ENCODE measurements at regions not wholly inside any gene's neighbourhood (a gene's known extent, or its start where the extent isn't known, plus 50 kb on each side); places are given as distances from the start of the nearest gene placed in this dataset.

DNA sequence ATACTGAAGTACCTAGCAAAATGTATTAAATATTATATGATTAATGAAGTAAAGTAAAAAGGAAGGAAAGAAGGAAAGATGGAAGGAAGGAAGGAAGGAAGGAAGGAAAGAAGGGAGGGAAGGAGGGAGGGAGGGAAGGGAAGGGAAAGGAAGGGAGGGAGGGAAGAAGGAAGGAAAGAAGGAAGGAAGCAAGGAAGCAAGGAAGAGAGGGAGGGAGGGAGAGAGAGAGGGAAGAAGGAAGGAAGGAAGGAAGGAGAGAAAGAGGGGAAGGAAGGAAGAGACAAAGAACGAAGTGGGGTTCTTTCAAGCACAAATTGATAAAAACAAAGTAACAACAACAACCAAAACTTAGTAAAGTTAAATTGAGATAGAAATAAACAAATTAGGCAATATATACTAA lies 622.3 kb upstream of the ADGRB3 start:
- DNase-seq (ENCODE audit: extremely low spot score): no peak
- CTCF ChIA-PET: no interaction called here
- POLR2A ChIA-PET: no interaction called here
- TF ChIP-seq FOXK2 (IDR thresholded peaks at IDR 0.05): no peak
- TF ChIP-seq LEF1 (IDR thresholded peaks at IDR 0.05; ENCODE audit: borderline replicate concordance): no peak
- TF ChIP-seq NFRKB (IDR thresholded peaks at IDR 0.05): no peak
- no peak for TF ChIP-seq BHLHE40 (IDR thresholded peaks at IDR 0.05; ENCODE audit: borderline replicate concordance)
- TF ChIP-seq TARDBP (IDR thresholded peaks at IDR 0.05): no peak
- no peak for TF ChIP-seq SP1 (IDR thresholded peaks at IDR 0.05)
- TF ChIP-seq FOXA1 (IDR thresholded peaks at IDR 0.05): no peak
- no peak for TF ChIP-seq L3MBTL2 (conservative IDR thresholded peaks at IDR 0.05)
- no peak for TF ChIP-seq HDGF (IDR thresholded peaks at IDR 0.05; ENCODE audit: borderline replicate concordance)
- no peak for TF ChIP-seq SUZ12 (IDR thresholded peaks at IDR 0.05)
- no peak for TF ChIP-seq ARNT (IDR thresholded peaks at IDR 0.05)
- TF ChIP-seq FOXM1 (IDR thresholded peaks at IDR 0.05; ENCODE audit: borderline replicate concordance): no peak
- no peak for TF ChIP-seq ZNF384 (IDR thresholded peaks at IDR 0.05)

DNA sequence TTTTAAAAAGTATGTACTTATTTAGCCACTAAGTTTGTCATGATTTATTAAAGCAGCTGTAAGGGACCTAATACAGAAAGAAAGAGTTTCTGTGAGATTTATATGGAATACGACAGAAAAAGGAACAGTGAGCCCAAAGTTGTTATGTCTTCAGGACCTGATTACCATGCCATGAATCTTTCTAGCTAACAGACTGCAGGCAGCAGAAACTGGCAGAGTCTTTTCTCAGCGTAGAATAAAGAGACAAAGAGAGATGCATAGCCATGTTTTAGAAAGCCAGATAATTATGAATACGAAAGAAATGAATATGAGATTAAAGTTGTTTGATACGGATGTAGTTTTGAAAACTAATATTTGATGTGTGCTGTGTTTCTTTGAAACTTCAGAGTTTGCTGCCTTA lies 624.1 kb upstream of the ADGRB3 start:
- TF ChIP-seq SP1 (IDR thresholded peaks at IDR 0.05): no peak
- TF ChIP-seq CTBP1 (IDR thresholded peaks at IDR 0.05; ENCODE audit: borderline replicate concordance): no peak
- TF ChIP-seq FOXM1 (IDR thresholded peaks at IDR 0.05; ENCODE audit: borderline replicate concordance): no peak
- no peak for TF ChIP-seq ARNT (IDR thresholded peaks at IDR 0.05)
- TF ChIP-seq, protein P1, sequence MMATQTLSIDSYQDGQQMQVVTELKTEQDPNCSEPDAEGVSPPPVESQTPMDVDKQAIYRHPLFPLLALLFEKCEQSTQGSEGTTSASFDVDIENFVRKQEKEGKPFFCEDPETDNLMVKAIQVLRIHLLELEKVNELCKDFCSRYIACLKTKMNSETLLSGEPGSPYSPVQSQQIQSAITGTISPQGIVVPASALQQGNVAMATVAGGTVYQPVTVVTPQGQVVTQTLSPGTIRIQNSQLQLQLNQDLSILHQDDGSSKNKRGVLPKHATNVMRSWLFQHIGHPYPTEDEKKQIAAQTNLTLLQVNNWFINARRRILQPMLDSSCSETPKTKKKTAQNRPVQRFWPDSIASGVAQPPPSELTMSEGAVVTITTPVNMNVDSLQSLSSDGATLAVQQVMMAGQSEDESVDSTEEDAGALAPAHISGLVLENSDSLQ (IDR thresholded peaks at IDR 0.05): no peak
- no peak for TF ChIP-seq FOXA1 (IDR thresholded peaks at IDR 0.05)
- TF ChIP-seq ZNF384 (IDR thresholded peaks at IDR 0.05): no peak
- no peak for TF ChIP-seq ELF4 (IDR thresholded peaks at IDR 0.05)
- no peak for TF ChIP-seq TARDBP (IDR thresholded peaks at IDR 0.05)
- no peak for TF ChIP-seq SUZ12 (IDR thresholded peaks at IDR 0.05)
- no peak for TF ChIP-seq LEF1 (IDR thresholded peaks at IDR 0.05; ENCODE audit: borderline replicate concordance)
- TF ChIP-seq FOXK2 (IDR thresholded peaks at IDR 0.05): no peak
- TF ChIP-seq L3MBTL2 (conservative IDR thresholded peaks at IDR 0.05): no peak
- POLR2A ChIA-PET: no interaction called here
- DNase-seq (ENCODE audit: extremely low spot score): no peak
- CTCF ChIA-PET: no interaction called here

DNA sequence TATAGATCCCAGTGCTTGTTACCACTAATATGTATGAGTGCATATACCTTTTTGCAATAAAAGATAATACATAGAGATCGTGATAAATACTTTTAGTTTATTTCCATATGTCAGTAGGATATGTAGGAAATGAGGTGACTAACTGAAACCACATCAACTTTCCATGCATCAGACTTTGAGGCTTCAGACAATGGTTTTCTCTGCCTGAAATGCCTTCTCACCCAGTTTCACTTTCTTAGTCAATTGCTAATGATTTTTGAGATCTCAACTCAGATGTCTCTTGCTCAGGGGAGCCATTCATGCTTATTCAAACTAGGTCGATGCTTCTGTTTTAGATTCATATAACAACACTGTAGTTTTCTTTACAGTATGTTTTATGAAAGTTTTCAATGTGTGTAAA lies 626.6 kb upstream of the ADGRB3 start:
- ChIA-PET POLR2A (no interaction called here), CTCF (no interaction called here)
- no peak for TF ChIP-seq ARNT (IDR thresholded peaks at IDR 0.05)
- TF ChIP-seq FOXM1 (IDR thresholded peaks at IDR 0.05; ENCODE audit: borderline replicate concordance): no peak
- no peak for TF ChIP-seq HDGF (IDR thresholded peaks at IDR 0.05; ENCODE audit: borderline replicate concordance)
- no peak for TF ChIP-seq L3MBTL2 (conservative IDR thresholded peaks at IDR 0.05)
- TF ChIP-seq LEF1 (IDR thresholded peaks at IDR 0.05; ENCODE audit: borderline replicate concordance): no peak
- TF ChIP-seq ELF4 (IDR thresholded peaks at IDR 0.05): no peak
- TF ChIP-seq, protein P1 (IDR thresholded peaks at IDR 0.05): no peak
- no peak for TF ChIP-seq SUZ12 (IDR thresholded peaks at IDR 0.05)
- TF ChIP-seq FOXK2 (IDR thresholded peaks at IDR 0.05): no peak
- DNase-seq (ENCODE audit: extremely low spot score): no peak

DNA sequence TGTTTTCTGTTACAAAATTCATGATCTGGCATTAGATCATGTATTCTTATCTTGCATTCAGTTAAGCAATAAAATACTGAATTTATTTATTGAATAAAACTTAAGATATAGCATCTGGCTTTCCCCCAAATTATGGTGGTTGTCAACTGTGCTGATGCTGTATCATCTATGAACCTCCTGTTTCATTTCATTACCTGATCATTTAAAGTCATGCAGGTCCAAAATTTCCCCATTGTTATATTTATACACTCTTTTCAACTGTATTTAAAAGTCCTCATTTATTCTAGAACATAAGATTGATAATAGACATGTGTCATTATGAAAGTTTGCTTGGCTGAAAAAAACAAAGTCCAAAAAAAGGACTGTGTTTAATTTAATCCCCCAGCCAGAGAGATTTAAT lies 627.4 kb upstream of the ADGRB3 start:
- POLR2A ChIA-PET: no interaction called here
- TF ChIP-seq FOXA1 (IDR thresholded peaks at IDR 0.05): no peak
- no peak for TF ChIP-seq L3MBTL2 (conservative IDR thresholded peaks at IDR 0.05)
- no peak for TF ChIP-seq ARNT (IDR thresholded peaks at IDR 0.05)
- TF ChIP-seq, protein P1 (IDR thresholded peaks at IDR 0.05): no peak
- TF ChIP-seq NFRKB (IDR thresholded peaks at IDR 0.05): no peak
- no peak for TF ChIP-seq BHLHE40 (IDR thresholded peaks at IDR 0.05; ENCODE audit: borderline replicate concordance)
- TF ChIP-seq HDGF (IDR thresholded peaks at IDR 0.05; ENCODE audit: borderline replicate concordance): no peak
- no peak for TF ChIP-seq SP1 (IDR thresholded peaks at IDR 0.05)
- TF ChIP-seq TARDBP (IDR thresholded peaks at IDR 0.05): no peak
- TF ChIP-seq FOXK2 (IDR thresholded peaks at IDR 0.05): no peak
- TF ChIP-seq CTBP1 (IDR thresholded peaks at IDR 0.05; ENCODE audit: borderline replicate concordance): no peak
- no peak for TF ChIP-seq ELF4 (IDR thresholded peaks at IDR 0.05)
- no peak for DNase-seq (ENCODE audit: extremely low spot score)
- CTCF ChIA-PET: no interaction called here

DNA sequence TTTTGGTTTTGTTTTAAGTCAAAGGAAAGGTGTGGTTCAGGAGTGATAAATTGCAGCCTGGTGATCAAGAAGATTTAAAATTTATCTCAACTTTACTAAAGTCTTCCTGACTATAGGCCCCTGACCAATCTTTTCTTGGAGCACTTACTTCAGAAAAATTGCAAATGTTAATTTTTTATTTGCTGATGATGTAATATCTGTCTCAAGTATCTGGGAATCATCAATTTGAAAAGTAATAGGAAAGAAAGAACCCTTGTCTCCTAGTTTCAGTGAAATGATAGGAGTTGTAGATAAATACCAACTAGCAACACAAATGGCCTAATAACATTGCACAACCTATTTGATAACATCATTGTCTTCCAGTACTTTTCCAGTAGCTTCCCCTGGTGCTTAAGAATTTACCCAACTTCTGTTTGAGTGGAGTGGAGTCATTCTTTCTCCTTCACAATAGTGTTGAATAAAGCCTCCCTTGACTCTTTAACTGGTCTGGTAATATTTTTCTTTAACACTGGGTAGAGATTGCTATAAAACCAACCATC lies 648.3 kb upstream of the ADGRB3 start:
- no peak for DNase-seq (ENCODE audit: extremely low spot score)
- CTCF ChIA-PET: no interaction called here
- POLR2A ChIA-PET: no interaction called here
- TF ChIP-seq FOXM1 (IDR thresholded peaks at IDR 0.05; ENCODE audit: borderline replicate concordance): no peak
- no peak for TF ChIP-seq ARNT (IDR thresholded peaks at IDR 0.05)
- no peak for TF ChIP-seq SP1 (IDR thresholded peaks at IDR 0.05)
- no peak for TF ChIP-seq FOXK2 (IDR thresholded peaks at IDR 0.05)
- no peak for TF ChIP-seq L3MBTL2 (conservative IDR thresholded peaks at IDR 0.05)
- no peak for TF ChIP-seq ZNF384 (IDR thresholded peaks at IDR 0.05)
- no peak for TF ChIP-seq ELF4 (IDR thresholded peaks at IDR 0.05)
- TF ChIP-seq, protein P1 (IDR thresholded peaks at IDR 0.05): no peak
- no peak for TF ChIP-seq HDGF (IDR thresholded peaks at IDR 0.05; ENCODE audit: borderline replicate concordance)
- TF ChIP-seq BHLHE40 (IDR thresholded peaks at IDR 0.05; ENCODE audit: borderline replicate concordance): no peak
- no peak for TF ChIP-seq CTBP1 (IDR thresholded peaks at IDR 0.05; ENCODE audit: borderline replicate concordance)

DNA sequence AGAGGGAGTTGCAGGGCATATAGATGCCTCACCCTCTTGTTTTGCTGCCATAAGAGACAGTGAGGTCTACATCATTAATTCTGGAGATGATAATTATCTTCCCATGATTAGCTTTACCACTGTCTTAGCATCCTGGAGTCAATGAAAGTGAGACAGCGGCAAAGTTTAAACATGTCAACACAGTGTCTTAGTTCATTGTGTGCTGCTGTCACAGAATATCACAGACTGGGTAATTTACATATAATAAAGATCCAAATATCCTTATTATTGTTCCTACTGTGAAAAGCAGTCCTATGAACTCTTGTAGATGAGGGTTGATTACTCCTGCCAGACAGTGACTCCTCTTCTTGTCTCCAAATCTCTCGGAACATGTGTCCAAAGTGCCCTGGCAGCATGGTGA lies 658.6 kb upstream of the ADGRB3 start:
- no peak for DNase-seq (ENCODE audit: extremely low spot score)
- TF ChIP-seq ARNT (IDR thresholded peaks at IDR 0.05) (no peak), FOXK2 (IDR thresholded peaks at IDR 0.05) (no peak), TARDBP (IDR thresholded peaks at IDR 0.05) (no peak), FOXM1 (IDR thresholded peaks at IDR 0.05; ENCODE audit: borderline replicate concordance) (no peak), BHLHE40 (IDR thresholded peaks at IDR 0.05; ENCODE audit: borderline replicate concordance) (no peak), SP1 (IDR thresholded peaks at IDR 0.05) (no peak), FOXA1 (IDR thresholded peaks at IDR 0.05) (no peak), ELF4 (IDR thresholded peaks at IDR 0.05) (no peak), SUZ12 (IDR thresholded peaks at IDR 0.05) (no peak), LEF1 (IDR thresholded peaks at IDR 0.05; ENCODE audit: borderline replicate concordance) (no peak)
- TF ChIP-seq, protein P1 (IDR thresholded peaks at IDR 0.05): no peak
- ChIA-PET POLR2A (no interaction called here), CTCF (no interaction called here)
